ENCODE measurements at regions not wholly inside any gene's neighbourhood (a gene's known extent, or its start where the extent isn't known, plus 50 kb on each side); places are given as distances from the start of the nearest gene placed in this dataset.

DNA sequence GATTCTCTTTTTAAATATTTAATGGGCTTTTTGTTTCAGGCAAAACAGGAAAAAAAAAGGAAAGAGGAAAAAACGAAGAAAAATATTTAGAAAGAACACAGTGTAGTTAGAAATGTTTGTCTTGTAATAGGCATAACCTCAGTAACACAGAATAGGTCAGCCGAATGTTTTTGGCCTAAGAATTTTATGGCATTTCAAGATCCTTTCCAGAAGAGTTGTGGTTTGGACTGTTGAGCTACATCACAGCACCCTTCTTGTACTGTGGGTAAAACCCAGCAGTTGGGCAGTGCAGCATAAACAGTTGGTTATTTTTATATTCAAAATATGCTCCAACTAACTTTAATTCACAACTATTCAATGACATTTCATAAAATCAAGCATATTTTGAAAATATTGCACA, 474.4 kb upstream of the AGTR1 start:
- TF ChIP-seq, protein P1, sequence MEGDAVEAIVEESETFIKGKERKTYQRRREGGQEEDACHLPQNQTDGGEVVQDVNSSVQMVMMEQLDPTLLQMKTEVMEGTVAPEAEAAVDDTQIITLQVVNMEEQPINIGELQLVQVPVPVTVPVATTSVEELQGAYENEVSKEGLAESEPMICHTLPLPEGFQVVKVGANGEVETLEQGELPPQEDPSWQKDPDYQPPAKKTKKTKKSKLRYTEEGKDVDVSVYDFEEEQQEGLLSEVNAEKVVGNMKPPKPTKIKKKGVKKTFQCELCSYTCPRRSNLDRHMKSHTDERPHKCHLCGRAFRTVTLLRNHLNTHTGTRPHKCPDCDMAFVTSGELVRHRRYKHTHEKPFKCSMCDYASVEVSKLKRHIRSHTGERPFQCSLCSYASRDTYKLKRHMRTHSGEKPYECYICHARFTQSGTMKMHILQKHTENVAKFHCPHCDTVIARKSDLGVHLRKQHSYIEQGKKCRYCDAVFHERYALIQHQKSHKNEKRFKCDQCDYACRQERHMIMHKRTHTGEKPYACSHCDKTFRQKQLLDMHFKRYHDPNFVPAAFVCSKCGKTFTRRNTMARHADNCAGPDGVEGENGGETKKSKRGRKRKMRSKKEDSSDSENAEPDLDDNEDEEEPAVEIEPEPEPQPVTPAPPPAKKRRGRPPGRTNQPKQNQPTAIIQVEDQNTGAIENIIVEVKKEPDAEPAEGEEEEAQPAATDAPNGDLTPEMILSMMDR (IDR thresholded peaks at IDR 0.05; ENCODE audit: poor library complexity, severe bottlenecking), result no peak
- TF ChIP-seq SMC3 (conservative IDR thresholded peaks at IDR 0.05; ENCODE audit: poor library complexity) (no peak), EZH2 (IDR thresholded peaks at IDR 0.05; ENCODE audit: borderline replicate concordance, insufficient read depth, low read length, poor library complexity, severe bottlenecking) (no peak), EP300 (conservative IDR thresholded peaks at IDR 0.05; ENCODE audit: poor library complexity, severe bottlenecking) (no peak), POLR2AphosphoS5 (IDR thresholded peaks at IDR 0.05) (no peak), RAD21 (conservative IDR thresholded peaks at IDR 0.05) (no peak), MXI1 (conservative IDR thresholded peaks at IDR 0.05; ENCODE audit: poor library complexity, severe bottlenecking) (no peak)
